ENCODE measurements at regions not wholly inside any gene's neighbourhood (a gene's known extent, or its start where the extent isn't known, plus 50 kb on each side); places are given as distances from the start of the nearest gene placed in this dataset.
"Not testable (repeated sequence)": the region's sequence is repeated elsewhere in the genome, so short reads cannot be mapped to it uniquely, and the experiment has no call there.

DNA sequence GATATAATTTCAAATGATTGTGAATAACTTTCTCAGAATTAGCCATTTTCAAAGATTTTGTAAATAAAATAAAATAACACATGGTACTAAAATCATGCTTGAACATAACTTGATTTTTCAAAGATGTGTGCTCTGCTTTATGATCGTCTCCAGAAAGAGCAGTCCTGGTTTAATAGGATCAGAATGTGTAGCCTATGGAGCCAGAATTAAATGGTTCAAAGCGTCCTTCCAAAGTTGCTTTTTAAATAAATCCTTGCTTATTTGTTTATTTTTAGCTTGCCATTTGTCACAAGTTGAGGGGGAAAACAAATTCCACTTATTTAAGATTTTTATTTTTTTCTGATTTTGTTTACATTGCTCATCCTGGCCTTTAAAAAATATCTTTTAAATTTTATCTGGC is 123.7 kb upstream of the SPRED1 start:
- H3K36me3 ChIP-seq = no peaks in the 10 kb centered on the region
- H3K27ac ChIP-seq = no peak overlapping the region
- no peak for DNase-seq (ENCODE audit: low read depth in 1 of 2, low spot score in 1 of 2)
- H3K9me3 ChIP-seq (ENCODE audit: low read depth) = no peaks in the 10 kb centered on the region
- no peaks in the 10 kb centered on the region for H3K4me1 ChIP-seq (ENCODE audit: low read depth)
- H3K4me3 ChIP-seq = no peak overlapping the region
- TF ChIP-seq, protein P1, sequence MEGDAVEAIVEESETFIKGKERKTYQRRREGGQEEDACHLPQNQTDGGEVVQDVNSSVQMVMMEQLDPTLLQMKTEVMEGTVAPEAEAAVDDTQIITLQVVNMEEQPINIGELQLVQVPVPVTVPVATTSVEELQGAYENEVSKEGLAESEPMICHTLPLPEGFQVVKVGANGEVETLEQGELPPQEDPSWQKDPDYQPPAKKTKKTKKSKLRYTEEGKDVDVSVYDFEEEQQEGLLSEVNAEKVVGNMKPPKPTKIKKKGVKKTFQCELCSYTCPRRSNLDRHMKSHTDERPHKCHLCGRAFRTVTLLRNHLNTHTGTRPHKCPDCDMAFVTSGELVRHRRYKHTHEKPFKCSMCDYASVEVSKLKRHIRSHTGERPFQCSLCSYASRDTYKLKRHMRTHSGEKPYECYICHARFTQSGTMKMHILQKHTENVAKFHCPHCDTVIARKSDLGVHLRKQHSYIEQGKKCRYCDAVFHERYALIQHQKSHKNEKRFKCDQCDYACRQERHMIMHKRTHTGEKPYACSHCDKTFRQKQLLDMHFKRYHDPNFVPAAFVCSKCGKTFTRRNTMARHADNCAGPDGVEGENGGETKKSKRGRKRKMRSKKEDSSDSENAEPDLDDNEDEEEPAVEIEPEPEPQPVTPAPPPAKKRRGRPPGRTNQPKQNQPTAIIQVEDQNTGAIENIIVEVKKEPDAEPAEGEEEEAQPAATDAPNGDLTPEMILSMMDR (IDR thresholded peaks at IDR 0.05; ENCODE audit: low read depth, low read length) = no peak
- no peaks in the 10 kb centered on the region for H3K27me3 ChIP-seq

GRCh38 chr15:38129531-38130204 is 123.0 kb upstream of the SPRED1 start:
- Histone ChIP-seq H3K9me3 (ENCODE audit: low read depth) (no peaks in the 10 kb centered on the region), H3K4me1 (ENCODE audit: low read depth) (no peaks in the 10 kb centered on the region), H3K27ac (no peak overlapping the region), H3K4me3 (no peak overlapping the region), H3K36me3 (no peaks in the 10 kb centered on the region), H3K27me3 (no peaks in the 10 kb centered on the region)
- DNase-seq (ENCODE audit: low read depth in 1 of 2, low spot score in 1 of 2) = peak in 1 of 2 donors; percentile 100
- TF ChIP-seq, protein P1 (IDR thresholded peaks at IDR 0.05; ENCODE audit: low read depth, low read length) = no peak

- TF ChIP-seq, protein P1 (IDR thresholded peaks at IDR 0.05; ENCODE audit: low read depth, low read length) = no peak
- Histone ChIP-seq H3K27ac (no peak overlapping the region), H3K36me3 (no peaks in the 10 kb centered on the region), H3K4me1 (ENCODE audit: low read depth) (no peaks in the 10 kb centered on the region), H3K27me3 (no peaks in the 10 kb centered on the region), H3K9me3 (ENCODE audit: low read depth) (no peaks in the 10 kb centered on the region), H3K4me3 (no peak overlapping the region)
- peak in 1 of 2 donors; percentile 43 for DNase-seq (ENCODE audit: low read depth in 1 of 2, low spot score in 1 of 2)
Observed at GRCh38 chr15:38130205-38130567, 122.5 kb upstream of the SPRED1 start.

DNA sequence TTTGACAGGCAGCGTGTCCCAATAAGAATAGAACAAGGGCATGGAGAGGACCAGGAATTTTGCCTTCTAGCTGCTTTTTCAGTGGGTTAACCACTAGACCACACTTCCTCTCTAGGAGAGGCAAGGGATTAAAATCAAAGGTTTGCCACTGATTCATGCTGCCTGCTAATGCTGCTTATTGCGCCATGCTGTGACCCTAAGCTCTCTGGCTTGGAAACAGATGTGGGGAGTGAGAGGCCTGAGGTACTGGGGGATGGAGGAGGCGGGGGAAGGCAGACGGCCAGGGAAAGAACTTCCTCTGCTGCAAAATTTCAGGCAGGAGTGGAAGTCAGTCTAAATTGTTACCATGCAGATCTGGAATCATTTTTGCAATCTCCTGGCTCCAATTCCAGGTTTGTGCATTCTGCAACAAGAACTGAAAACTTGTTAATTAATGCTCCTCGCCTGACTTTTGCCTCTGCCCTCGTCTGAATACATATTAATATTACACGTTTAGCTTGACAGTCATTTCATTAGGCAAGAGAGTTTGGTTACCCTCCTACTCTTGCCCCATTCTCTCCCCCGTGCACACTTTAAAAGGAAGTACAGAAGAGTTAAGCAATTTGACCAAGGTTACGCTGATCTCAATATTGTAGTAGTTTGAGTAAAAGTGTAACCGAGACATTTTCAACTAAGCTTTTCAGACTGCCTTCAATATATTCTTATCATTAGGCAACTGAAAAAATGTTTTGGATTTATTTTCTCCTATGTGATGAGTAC is 121.7 kb upstream of the SPRED1 start:
- Histone ChIP-seq H3K4me3 (no peak overlapping the region), H3K4me1 (ENCODE audit: low read depth) (no peaks in the 10 kb centered on the region), H3K9me3 (ENCODE audit: low read depth) (no peaks in the 10 kb centered on the region), H3K36me3 (no peaks in the 10 kb centered on the region), H3K27me3 (no peaks in the 10 kb centered on the region), H3K27ac (no peak overlapping the region)
- TF ChIP-seq, protein P1 (IDR thresholded peaks at IDR 0.05; ENCODE audit: low read depth, low read length) = no peak
- peak in 1 of 2 donors; percentile 99 for DNase-seq (ENCODE audit: low read depth in 1 of 2, low spot score in 1 of 2)

- H3K9me3 ChIP-seq (ENCODE audit: low read depth) = no peaks in the 10 kb centered on the region
- no peaks in the 10 kb centered on the region for H3K27me3 ChIP-seq
- no peak for DNase-seq (ENCODE audit: low read depth in 1 of 2, low spot score in 1 of 2)
- H3K27ac ChIP-seq = no peak overlapping the region
- H3K36me3 ChIP-seq = no peaks in the 10 kb centered on the region
- no peak overlapping the region for H3K4me3 ChIP-seq
- TF ChIP-seq, protein P1 (IDR thresholded peaks at IDR 0.05; ENCODE audit: low read depth, low read length) = no peak
- H3K4me1 ChIP-seq (ENCODE audit: low read depth) = no peaks in the 10 kb centered on the region
Observed at GRCh38 chr15:38134252-38134651, 118.4 kb upstream of the SPRED1 start.

- not testable (repeated sequence) for H3K36me3 ChIP-seq; DNase-seq (ENCODE audit: low read depth in 1 of 2, low spot score in 1 of 2); H3K4me1 ChIP-seq (ENCODE audit: low read depth); H3K27ac ChIP-seq; H3K4me3 ChIP-seq; H3K27me3 ChIP-seq; H3K9me3 ChIP-seq (ENCODE audit: low read depth)
Observed at GRCh38 chr15:38142195-38142594, 110.4 kb upstream of the SPRED1 start.

Measured in cardiac muscle cell (in vitro differentiated cells and primary cell).